NOMO-1 (cell line): ENCODE measurements at regions not wholly inside any gene's neighbourhood (a gene's known extent, or its start where the extent isn't known, plus 50 kb on each side); places are given as distances from the start of the nearest gene placed in this dataset.

Source experiments
- DNase-seq, 2 experiments: peaks; one replicate each; lab custom pipeline; 2025; ENCODE audit not compliant: unreplicated experiment in 2 of 2; lab: John Stamatoyannopoulos, UW

DNA sequence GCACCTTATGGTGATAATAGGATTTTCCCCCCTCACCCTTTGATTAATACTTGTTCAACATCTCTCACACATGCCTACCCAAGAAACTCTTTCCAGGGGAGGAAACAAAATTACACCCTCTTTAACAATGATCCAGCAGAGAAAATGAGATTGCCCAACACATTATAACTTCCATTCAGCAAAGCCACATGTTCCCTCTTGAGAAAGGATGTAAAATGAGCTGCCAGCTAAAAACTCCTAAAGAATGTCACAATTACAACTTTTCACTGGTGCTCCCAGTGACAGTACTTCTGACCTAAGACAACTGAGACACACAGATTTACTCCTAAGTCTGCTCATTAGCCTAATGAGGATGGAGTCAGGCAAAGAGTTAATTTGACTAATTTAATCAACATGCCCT lies 621.4 kb downstream of the DIAPH3 start:
- DNase-seq = no peak

GRCh38 chr13:59543418-59543817 lies 620.3 kb downstream of the DIAPH3 start:
- no peak for DNase-seq

GRCh38 chr13:59545007-59545406 lies 618.7 kb downstream of the DIAPH3 start:
- no peak for DNase-seq

DNA sequence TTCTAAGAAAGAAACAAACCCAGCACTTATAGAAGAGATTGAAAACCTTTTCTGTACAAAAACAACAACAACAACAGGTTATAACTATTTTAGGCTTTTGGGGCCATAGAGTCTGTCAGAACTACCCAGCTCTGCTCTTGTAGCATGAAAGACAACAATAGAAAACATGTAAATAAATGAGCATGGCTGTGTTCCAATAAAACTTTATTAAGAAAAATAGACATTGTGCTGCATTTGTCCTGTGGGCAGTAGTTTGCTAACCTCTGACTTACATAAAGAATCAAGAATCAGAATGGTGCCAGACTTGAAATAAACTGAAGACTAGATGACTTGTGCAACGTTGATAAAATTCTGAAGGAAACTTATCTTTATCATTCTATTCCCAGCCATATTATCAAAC lies 617.5 kb downstream of the DIAPH3 start:
- DNase-seq = no peak

DNA sequence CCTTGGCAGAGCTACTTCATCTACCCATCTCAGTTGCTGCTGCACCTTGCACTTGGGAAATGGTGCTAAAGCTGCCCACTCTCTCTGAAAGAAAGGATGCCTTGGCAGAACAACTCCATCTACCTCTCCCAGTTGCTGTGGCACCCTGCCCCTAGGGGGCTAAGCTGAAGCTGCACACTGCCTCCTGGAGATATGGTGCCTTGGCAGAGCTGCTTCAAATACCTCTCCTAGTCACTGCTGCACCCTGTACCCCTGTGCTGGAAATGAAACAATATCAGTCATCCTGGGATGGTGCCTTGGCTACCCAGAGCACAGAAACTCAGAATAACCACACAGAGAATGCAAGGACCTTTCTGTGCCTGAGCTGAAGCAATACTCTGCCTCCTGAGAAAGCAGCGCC lies 615.8 kb downstream of the DIAPH3 start:
- DNase-seq = no peak

GRCh38 chr13:59562924-59563323 lies 600.8 kb downstream of the DIAPH3 start:
- no peak for DNase-seq

- DNase-seq = no peak
These were observed 597.2 kb downstream of the DIAPH3 start for GRCh38 chr13:59566561-59566960.

DNA sequence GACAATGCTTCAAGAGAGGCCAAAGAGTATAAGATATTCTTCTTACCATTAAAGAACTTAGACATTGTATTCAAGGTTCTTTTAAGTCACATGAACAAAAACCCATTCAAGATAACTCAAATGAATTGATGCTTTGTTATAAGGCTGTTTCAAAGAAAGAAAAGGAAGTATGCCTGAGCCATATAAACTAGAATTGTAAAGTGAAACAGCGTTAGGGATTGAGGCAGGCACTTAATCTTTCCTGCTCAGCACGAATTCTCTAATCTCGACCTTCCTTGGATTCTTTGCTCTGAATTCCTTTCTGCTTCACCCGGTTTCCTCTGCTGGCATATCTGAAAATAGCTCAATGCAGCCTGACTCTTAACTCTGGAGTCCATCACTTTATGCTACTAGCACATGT lies 595.4 kb downstream of the DIAPH3 start:
- no peak for DNase-seq

- DNase-seq = no peak
These were observed 593.5 kb downstream of the DIAPH3 start for GRCh38 chr13:59570204-59570603.

DNA sequence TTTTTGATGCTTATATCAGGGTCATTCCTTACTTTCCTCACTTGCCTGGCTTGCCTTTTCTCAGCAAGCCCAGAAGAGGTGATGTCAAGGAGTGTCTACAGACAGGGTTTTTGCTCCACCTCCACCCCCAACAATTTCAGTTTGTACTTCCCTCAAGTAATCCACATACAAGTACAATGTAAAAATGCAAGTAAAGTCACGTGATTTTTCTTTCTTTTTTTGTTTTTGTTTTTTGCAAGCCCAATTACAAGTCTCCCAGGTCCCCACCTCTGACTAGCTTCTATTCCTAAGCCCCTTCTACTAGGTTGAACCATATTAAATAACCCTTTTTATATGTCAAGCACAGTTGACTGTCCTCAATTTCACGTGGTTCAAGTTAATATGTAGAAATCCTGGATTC lies 579.6 kb downstream of the DIAPH3 start:
- DNase-seq = no peak

GRCh38 chr13:59584761-59585670 lies 578.7 kb downstream of the DIAPH3 start:
- DNase-seq = no peak

GRCh38 chr13:59587030-59587429 lies 576.7 kb downstream of the DIAPH3 start:
- DNase-seq = no peak

- no peak for DNase-seq
These were observed 575.6 kb downstream of the DIAPH3 start for GRCh38 chr13:59587971-59588716.

GRCh38 chr13:59588717-59589067 lies 575.0 kb downstream of the DIAPH3 start:
- DNase-seq = no peak

GRCh38 chr13:59601993-59602392 lies 561.7 kb downstream of the DIAPH3 start:
- no peak for DNase-seq

- no peak for DNase-seq
These were observed 560.1 kb downstream of the DIAPH3 start for GRCh38 chr13:59603646-59604045.

DNA sequence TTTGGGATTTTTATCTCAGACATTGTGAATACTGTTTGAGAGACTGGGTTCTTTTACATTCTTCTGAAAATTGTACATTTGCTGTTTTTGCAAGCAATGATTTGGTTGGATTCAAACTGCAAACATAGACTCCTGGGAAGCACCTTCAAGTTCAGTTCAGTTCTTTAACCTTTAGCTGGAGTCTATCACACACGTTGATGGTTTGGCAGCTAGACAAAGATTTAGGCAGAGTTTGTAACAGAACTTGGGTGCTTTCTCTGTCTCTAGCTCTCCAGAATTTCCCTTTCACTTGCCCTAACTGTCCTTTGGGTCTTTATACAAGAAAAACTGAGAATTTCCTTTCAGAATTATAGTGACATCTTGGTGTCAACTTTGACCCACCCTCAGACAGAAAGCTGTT lies 556.6 kb downstream of the DIAPH3 start:
- no peak for DNase-seq

DNA sequence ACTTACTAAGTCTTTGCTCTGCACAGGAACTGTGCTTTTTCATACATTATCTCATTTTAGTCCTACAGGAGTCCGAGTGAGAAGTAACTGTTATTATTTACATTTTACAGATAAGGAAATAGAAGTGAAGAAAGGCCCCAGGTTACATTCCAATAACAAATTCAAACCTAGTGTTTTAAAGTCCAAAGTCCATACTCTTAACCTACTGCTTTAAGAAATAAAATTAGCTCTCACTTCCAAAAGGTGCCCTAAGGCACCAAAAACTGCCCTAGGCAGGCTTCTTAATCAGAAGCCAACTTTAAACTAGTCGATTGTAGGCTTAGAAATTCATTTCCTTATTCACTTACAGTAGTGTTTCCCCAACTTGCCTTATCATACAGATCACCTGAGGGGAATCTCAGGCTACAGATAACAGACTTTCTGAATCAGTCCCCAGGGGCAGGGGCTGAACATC lies 555.9 kb downstream of the DIAPH3 start:
- no peak for DNase-seq

DNA sequence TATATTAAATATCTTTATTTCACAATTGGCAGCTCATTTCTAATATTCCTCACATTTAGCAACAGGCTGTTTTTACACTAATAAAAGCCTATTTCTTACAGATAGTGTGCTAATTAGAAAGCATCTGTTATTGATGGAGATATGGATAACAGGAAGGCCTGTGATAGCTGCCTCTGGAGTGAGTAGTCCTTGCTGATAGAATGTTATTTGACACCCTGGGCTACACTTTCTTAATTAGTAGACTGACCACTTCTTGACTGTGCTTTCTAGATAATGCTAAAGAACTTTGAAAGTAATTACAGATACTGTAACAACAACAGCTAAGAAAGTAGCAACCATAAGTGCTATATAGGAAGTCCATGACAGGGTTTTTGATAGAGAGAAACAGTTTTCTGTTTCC lies 554.3 kb downstream of the DIAPH3 start:
- no peak for DNase-seq
